GM23338 (cell line): ENCODE measurements at regions not wholly inside any gene's neighbourhood (a gene's known extent, or its start where the extent isn't known, plus 50 kb on each side); places are given as distances from the start of the nearest gene placed in this dataset.

Experiments
- CREB1 ChIP-seq: fragments of 250-450 bp; sonication (Bioruptor Pico); IDR thresholded peaks from 2 replicates; pipeline ENCODE4 v1.5.0; 2020; ENCODE audit warnings: low read depth, mild to moderate bottlenecking, moderate library complexity
- EZH2 ChIP-seq: fragments of 200-600 bp; sonication (generic); IDR thresholded peaks from one replicate; pipeline ENCODE4 v1.8.0; 2017; ENCODE audit warnings: antibody characterized with exemption, mild to moderate bottlenecking, low read depth; ENCODE audit not compliant: unreplicated experiment
- EZH2phosphoT487 ChIP-seq: fragments of 200-600 bp; sonication (generic); IDR thresholded peaks from one replicate; pipeline ENCODE4 v1.8.1; 2018; ENCODE audit warnings: antibody characterized with exemption; ENCODE audit not compliant: unreplicated experiment
- JUNB ChIP-seq: IDR thresholded peaks from one replicate; pipeline ENCODE4 v1.6.1; 2016; ENCODE audit warnings: antibody characterized with exemption; ENCODE audit not compliant: unreplicated experiment
- NANOG ChIP-seq: IDR thresholded peaks from 2 replicates; pipeline ENCODE4 v1.6.1; 2016; ENCODE audit warnings: antibody characterized with exemption, borderline replicate concordance
- POLR2AphosphoS5 ChIP-seq: IDR thresholded peaks from 2 replicates; pipeline ENCODE4 v1.6.1; 2016; ENCODE audit warnings: antibody characterized with exemption, low read depth
- STAT1 ChIP-seq: IDR thresholded peaks from one replicate; pipeline ENCODE4 v1.6.1; 2016; ENCODE audit warnings: antibody characterized with exemption; ENCODE audit not compliant: unreplicated experiment
- ZNF114 ChIP-seq: fragments of 250-450 bp; sonication (Bioruptor Pico); IDR thresholded peaks from 2 replicates; pipeline ENCODE4 v1.5.0; 2020; ENCODE audit warnings: mild to moderate bottlenecking, moderate library complexity
- ZNF331 ChIP-seq: fragments of 250-450 bp; sonication (Bioruptor Pico); IDR thresholded peaks from 2 replicates; pipeline ENCODE4 v1.5.0; 2020; ENCODE audit warnings: low read depth, mild to moderate bottlenecking, moderate library complexity
- TF ChIP-seq, protein P1 (sequence below), 2 experiments: fragments of 200-600 bp in 1 of 2; sonication (generic) in 1 of 2; conservative IDR thresholded peaks; 2 replicates each; pipeline versions ENCODE4 v1.5.1 to v1.6.1; 2016 to 2017; ENCODE audit warnings: antibody characterized with exemption in 2 of 2, low read depth in 2 of 2, mild to moderate bottlenecking in 2 of 2, moderate library complexity in 1 of 2
- TF ChIP-seq, protein P2 (sequence below): IDR thresholded peaks from one replicate; pipeline ENCODE4 v1.6.1; 2018; ENCODE audit warnings: antibody characterized with exemption; ENCODE audit not compliant: unreplicated experiment
- TF ChIP-seq, protein P3 (sequence below): fragments of 250-450 bp; sonication (Bioruptor Pico); IDR thresholded peaks from 2 replicates; pipeline ENCODE4 v1.5.0; 2020; ENCODE audit warnings: mild to moderate bottlenecking, moderate library complexity

DNA sequence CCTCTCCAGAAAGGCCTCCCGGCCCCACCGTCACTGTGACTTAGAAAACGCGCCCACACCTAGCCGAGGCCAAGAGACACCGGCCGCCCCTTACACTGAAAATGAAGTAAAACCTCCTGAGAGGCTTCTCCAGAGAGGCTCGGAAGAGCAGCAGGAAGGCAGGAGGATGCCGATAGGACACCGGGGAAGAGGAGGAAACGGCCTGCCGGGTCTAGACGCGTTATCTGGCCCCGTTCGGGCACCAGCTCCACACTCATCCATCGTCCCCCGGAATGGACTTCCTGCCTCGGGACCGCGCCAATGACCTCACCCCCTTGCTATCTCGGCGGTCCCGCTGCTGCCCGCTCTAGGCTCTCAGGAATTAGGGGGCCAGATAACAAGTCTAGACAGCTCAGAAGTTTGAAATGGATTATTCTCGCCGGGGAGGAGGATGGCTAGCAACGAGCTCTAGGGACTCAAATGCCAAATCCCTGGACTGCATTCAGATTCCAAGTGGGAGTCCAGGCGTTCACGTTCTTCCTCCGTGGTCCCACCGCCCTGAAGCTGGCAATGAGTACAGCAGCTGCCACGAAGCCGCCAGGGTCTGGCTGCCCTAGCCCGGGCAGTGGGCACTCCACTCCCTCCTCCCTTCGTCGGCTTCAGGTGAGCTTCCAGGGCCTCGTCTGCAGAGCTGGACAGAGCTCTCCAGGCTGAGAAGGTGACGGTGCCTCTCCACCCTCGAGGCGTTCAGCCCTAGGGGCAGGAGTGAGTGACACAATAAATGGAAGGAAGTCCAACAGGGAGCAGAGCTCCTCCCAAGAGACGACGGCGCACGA is 350.9 kb downstream of the FOXL1 start:
- TF ChIP-seq POLR2AphosphoS5: no peak
- TF ChIP-seq, protein P1, sequence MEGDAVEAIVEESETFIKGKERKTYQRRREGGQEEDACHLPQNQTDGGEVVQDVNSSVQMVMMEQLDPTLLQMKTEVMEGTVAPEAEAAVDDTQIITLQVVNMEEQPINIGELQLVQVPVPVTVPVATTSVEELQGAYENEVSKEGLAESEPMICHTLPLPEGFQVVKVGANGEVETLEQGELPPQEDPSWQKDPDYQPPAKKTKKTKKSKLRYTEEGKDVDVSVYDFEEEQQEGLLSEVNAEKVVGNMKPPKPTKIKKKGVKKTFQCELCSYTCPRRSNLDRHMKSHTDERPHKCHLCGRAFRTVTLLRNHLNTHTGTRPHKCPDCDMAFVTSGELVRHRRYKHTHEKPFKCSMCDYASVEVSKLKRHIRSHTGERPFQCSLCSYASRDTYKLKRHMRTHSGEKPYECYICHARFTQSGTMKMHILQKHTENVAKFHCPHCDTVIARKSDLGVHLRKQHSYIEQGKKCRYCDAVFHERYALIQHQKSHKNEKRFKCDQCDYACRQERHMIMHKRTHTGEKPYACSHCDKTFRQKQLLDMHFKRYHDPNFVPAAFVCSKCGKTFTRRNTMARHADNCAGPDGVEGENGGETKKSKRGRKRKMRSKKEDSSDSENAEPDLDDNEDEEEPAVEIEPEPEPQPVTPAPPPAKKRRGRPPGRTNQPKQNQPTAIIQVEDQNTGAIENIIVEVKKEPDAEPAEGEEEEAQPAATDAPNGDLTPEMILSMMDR (conservative IDR thresholded peaks at IDR 0.05; ENCODE audit: low read depth in 2 of 2): no peak
- no peak for TF ChIP-seq EZH2phosphoT487
- TF ChIP-seq JUNB: no peak
- no peak for TF ChIP-seq EZH2
- TF ChIP-seq, protein P2, sequence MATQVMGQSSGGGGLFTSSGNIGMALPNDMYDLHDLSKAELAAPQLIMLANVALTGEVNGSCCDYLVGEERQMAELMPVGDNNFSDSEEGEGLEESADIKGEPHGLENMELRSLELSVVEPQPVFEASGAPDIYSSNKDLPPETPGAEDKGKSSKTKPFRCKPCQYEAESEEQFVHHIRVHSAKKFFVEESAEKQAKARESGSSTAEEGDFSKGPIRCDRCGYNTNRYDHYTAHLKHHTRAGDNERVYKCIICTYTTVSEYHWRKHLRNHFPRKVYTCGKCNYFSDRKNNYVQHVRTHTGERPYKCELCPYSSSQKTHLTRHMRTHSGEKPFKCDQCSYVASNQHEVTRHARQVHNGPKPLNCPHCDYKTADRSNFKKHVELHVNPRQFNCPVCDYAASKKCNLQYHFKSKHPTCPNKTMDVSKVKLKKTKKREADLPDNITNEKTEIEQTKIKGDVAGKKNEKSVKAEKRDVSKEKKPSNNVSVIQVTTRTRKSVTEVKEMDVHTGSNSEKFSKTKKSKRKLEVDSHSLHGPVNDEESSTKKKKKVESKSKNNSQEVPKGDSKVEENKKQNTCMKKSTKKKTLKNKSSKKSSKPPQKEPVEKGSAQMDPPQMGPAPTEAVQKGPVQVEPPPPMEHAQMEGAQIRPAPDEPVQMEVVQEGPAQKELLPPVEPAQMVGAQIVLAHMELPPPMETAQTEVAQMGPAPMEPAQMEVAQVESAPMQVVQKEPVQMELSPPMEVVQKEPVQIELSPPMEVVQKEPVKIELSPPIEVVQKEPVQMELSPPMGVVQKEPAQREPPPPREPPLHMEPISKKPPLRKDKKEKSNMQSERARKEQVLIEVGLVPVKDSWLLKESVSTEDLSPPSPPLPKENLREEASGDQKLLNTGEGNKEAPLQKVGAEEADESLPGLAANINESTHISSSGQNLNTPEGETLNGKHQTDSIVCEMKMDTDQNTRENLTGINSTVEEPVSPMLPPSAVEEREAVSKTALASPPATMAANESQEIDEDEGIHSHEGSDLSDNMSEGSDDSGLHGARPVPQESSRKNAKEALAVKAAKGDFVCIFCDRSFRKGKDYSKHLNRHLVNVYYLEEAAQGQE: no peak
- no peak for TF ChIP-seq CREB1 (CRISPR knock-in tag)
- TF ChIP-seq ZNF114: no peak
- TF ChIP-seq, protein P3, sequence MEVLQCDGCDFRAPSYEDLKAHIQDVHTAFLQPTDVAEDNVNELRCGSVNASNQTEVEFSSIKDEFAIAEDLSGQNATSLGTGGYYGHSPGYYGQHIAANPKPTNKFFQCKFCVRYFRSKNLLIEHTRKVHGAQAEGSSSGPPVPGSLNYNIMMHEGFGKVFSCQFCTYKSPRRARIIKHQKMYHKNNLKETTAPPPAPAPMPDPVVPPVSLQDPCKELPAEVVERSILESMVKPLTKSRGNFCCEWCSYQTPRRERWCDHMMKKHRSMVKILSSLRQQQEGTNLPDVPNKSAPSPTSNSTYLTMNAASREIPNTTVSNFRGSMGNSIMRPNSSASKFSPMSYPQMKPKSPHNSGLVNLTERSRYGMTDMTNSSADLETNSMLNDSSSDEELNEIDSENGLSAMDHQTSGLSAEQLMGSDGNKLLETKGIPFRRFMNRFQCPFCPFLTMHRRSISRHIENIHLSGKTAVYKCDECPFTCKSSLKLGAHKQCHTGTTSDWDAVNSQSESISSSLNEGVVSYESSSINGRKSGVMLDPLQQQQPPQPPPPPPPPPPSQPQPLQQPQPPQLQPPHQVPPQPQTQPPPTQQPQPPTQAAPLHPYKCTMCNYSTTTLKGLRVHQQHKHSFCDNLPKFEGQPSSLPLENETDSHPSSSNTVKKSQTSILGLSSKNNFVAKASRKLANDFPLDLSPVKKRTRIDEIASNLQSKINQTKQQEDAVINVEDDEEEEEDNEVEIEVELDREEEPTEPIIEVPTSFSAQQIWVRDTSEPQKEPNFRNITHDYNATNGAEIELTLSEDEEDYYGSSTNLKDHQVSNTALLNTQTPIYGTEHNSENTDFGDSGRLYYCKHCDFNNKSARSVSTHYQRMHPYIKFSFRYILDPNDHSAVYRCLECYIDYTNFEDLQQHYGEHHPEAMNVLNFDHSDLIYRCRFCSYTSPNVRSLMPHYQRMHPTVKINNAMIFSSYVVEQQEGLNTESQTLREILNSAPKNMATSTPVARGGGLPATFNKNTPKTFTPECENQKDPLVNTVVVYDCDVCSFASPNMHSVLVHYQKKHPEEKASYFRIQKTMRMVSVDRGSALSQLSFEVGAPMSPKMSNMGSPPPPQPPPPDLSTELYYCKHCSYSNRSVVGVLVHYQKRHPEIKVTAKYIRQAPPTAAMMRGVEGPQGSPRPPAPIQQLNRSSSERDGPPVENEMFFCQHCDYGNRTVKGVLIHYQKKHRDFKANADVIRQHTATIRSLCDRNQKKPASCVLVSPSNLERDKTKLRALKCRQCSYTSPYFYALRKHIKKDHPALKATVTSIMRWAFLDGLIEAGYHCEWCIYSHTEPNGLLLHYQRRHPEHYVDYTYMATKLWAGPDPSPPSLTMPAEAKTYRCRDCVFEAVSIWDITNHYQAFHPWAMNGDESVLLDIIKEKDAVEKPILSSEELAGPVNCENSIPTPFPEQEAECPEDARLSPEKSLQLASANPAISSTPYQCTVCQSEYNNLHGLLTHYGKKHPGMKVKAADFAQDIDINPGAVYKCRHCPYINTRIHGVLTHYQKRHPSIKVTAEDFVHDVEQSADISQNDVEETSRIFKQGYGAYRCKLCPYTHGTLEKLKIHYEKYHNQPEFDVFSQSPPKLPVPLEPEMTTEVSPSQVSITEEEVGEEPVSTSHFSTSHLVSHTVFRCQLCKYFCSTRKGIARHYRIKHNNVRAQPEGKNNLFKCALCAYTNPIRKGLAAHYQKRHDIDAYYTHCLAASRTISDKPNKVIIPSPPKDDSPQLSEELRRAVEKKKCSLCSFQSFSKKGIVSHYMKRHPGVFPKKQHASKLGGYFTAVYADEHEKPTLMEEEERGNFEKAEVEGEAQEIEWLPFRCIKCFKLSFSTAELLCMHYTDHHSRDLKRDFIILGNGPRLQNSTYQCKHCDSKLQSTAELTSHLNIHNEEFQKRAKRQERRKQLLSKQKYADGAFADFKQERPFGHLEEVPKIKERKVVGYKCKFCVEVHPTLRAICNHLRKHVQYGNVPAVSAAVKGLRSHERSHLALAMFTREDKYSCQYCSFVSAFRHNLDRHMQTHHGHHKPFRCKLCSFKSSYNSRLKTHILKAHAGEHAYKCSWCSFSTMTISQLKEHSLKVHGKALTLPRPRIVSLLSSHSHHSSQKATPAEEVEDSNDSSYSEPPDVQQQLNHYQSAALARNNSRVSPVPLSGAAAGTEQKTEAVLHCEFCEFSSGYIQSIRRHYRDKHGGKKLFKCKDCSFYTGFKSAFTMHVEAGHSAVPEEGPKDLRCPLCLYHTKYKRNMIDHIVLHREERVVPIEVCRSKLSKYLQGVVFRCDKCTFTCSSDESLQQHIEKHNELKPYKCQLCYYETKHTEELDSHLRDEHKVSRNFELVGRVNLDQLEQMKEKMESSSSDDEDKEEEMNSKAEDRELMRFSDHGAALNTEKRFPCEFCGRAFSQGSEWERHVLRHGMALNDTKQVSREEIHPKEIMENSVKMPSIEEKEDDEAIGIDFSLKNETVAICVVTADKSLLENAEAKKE (CRISPR knock-in tag): no peak
- TF ChIP-seq NANOG: no peak
- no peak for TF ChIP-seq ZNF331
- no peak for TF ChIP-seq STAT1
